Naive thymus-derived CD4-positive, alpha-beta T cell (primary cell): ENCODE measurements at regions not wholly inside any gene's neighbourhood (a gene's known extent, or its start where the extent isn't known, plus 50 kb on each side); places are given as distances from the start of the nearest gene placed in this dataset.

Experiments used
- ATAC-seq: fragments of 150-1000 bp; cut with Tn5 transposase; 2 replicates; pipeline ENCODE4 v1.10.0; 2021; ENCODE audit warnings: mild to moderate bottlenecking, moderate library complexity
- CTCF ChIA-PET: fragments of 350-600 bp; sonication (Branson Sonifier 250); formaldehyde crosslinking; loops from one replicate; lab custom pipeline; 2021; ENCODE audit warnings: antibody characterized with exemption; lab: Charles Lee
- POLR2A ChIA-PET: fragments of 350-600 bp; sonication (Branson Sonifier 250); formaldehyde crosslinking; loops from one replicate; lab custom pipeline; 2021; ENCODE audit warnings: antibody characterized with exemption, inconsistent platforms; lab: Charles Lee
- DNase-seq, 9 donors: peaks; one replicate each; pipeline versions ENCODE4 v3.0.0 to v3.0.0-alpha.2; 2020 to 2022; ENCODE audit warnings: mixed read lengths in 1 of 9
- H3K27ac ChIP-seq: one replicate; pipeline ENCODE4 v1.7.0; 2013; ENCODE audit warnings: mild to moderate bottlenecking, low read depth, low read length, moderate library complexity
- H3K27me3 ChIP-seq, 2 donors: one replicate each; pipeline ENCODE4 v1.7.0; 2013; ENCODE audit warnings: low read length in 2 of 2, mild to moderate bottlenecking in 2 of 2, moderate library complexity in 2 of 2; ENCODE audit not compliant: control insufficient read depth in 2 of 2, insufficient read depth in 2 of 2
- H3K36me3 ChIP-seq, 3 experiments: 1 replicate in 2 of 3; 2 replicates in 1 of 3; pipeline ENCODE4 v1.7.0; 2013; ENCODE audit warnings: low read length in 3 of 3, mild to moderate bottlenecking in 3 of 3, moderate library complexity in 1 of 3; ENCODE audit not compliant: insufficient read depth in 3 of 3, control insufficient read depth in 2 of 3
- H3K4me1 ChIP-seq, 2 donors: one replicate each; pipeline ENCODE4 v1.7.0; 2013; ENCODE audit warnings: low read length in 2 of 2, mild to moderate bottlenecking in 2 of 2, moderate library complexity in 1 of 2; ENCODE audit not compliant: control insufficient read depth in 2 of 2, insufficient read depth in 2 of 2
- H3K4me3 ChIP-seq: 2 replicates; pipeline ENCODE4 v1.7.0; 2013; ENCODE audit warnings: mild to moderate bottlenecking, low read length
- H3K9me3 ChIP-seq, 3 experiments: 1 replicate in 2 of 3; 2 replicates in 1 of 3; pipeline ENCODE4 v1.7.0; 2013; ENCODE audit warnings: low read length in 3 of 3; ENCODE audit not compliant: control insufficient read depth in 2 of 3
- H3K27ac Mint-ChIP-seq, 9 donors: one replicate each; pipeline ENCODE4 v1.8.0; 2020 to 2022; ENCODE audit warnings: mixed read lengths in 9 of 9, mild to moderate bottlenecking in 8 of 9, moderate library complexity in 5 of 9, inconsistent platforms in 2 of 9
- H3K27me3 Mint-ChIP-seq, 5 donors: one replicate each; pipeline ENCODE4 v1.8.0; 2021 to 2022; ENCODE audit warnings: mixed read lengths in 5 of 5, mild to moderate bottlenecking in 1 of 5
- H3K36me3 Mint-ChIP-seq, 5 donors: one replicate each; pipeline ENCODE4 v1.8.0; 2020 to 2022; ENCODE audit warnings: mixed read lengths in 5 of 5, mild to moderate bottlenecking in 3 of 5, inconsistent platforms in 1 of 5
- H3K4me1 Mint-ChIP-seq, 7 donors: one replicate each; pipeline ENCODE4 v1.8.0; 2020 to 2022; ENCODE audit warnings: mixed read lengths in 7 of 7, mild to moderate bottlenecking in 3 of 7, inconsistent platforms in 1 of 7
- H3K4me3 Mint-ChIP-seq, 10 donors: one replicate each; pipeline ENCODE4 v1.8.0; 2020 to 2022; ENCODE audit warnings: mild to moderate bottlenecking in 10 of 10, mixed read lengths in 10 of 10, moderate library complexity in 6 of 10, inconsistent platforms in 2 of 10
- H3K9me3 Mint-ChIP-seq, 11 donors: one replicate each; pipeline ENCODE4 v1.8.0; 2020 to 2022; ENCODE audit warnings: mixed read lengths in 11 of 11, mild to moderate bottlenecking in 4 of 11, inconsistent platforms in 1 of 11, moderate library complexity in 1 of 11
- intact Hi-C, 2 donors: fragments of 100-400 bp; cut with micrococcal nuclease; formaldehyde crosslinking; loops; one replicate each; pipeline ENCODE4 v1.15.1; 2023

GRCh38 chr12:115737895-115738294, 539.6 kb downstream of the MED13L start:
- H3K27me3 ChIP-seq, result no peaks in the 10 kb centered on the region
- H3K4me1 ChIP-seq, result no peaks in the 10 kb centered on the region
- Mint-ChIP-seq H3K4me1 (no peaks in the 10 kb centered on the region), H3K9me3 (peaks cover 0 to 6% (median 0%) of the 10 kb centered on the region in 11 donors), H3K27me3 (peaks cover 0 to 12% (median 0%) of the 10 kb centered on the region in 5 donors), H3K4me3 (no peak overlapping the region), H3K27ac (no peak overlapping the region), H3K36me3 (no peaks in the 10 kb centered on the region)
- H3K4me3 ChIP-seq, result no peak overlapping the region
- no peaks in the 10 kb centered on the region for H3K9me3 ChIP-seq
- no peak for DNase-seq
- ATAC-seq, result no peak
- no peaks in the 10 kb centered on the region for H3K36me3 ChIP-seq
- ChIA-PET POLR2A (no interaction called here), CTCF (no interaction called here)
- no peak overlapping the region for H3K27ac ChIP-seq
- intact Hi-C loops, result no loop called here

DNA sequence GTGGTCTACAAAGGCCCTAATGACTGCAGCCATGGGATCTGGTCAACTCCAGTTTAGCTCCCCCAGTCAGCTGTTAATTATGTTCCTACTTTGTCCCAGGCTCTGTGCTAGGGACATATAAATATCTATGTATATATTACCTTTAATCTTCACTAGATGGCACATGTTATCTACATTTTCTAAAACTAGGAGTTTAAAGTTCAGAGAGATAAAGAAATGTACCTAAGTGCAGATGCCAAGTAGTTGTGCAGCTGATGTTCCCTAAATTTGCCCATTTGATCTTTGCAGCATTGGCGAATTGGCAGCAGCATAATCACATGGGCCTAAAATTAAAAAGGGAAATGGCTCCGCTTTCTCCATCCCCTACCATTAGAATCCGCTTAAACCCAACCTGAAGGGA, 541.1 kb downstream of the MED13L start:
- Mint-ChIP-seq H3K4me3 (no peak overlapping the region), H3K27ac (no peak overlapping the region), H3K9me3 (peaks cover 0 to 10% (median under 1%) of the 10 kb centered on the region in 11 donors), H3K36me3 (peaks cover 0 to 1% (median 0%) of the 10 kb centered on the region in 5 donors), H3K4me1 (no peaks in the 10 kb centered on the region), H3K27me3 (peaks cover 0 to 9% (median 0%) of the 10 kb centered on the region in 5 donors)
- Histone ChIP-seq H3K4me3 (no peak overlapping the region), H3K9me3 (no peaks in the 10 kb centered on the region), H3K27ac (no peak overlapping the region), H3K36me3 (no peaks in the 10 kb centered on the region), H3K27me3 (no peaks in the 10 kb centered on the region), H3K4me1 (no peaks in the 10 kb centered on the region)
- no peak for DNase-seq
- ChIA-PET POLR2A (no interaction called here), CTCF (no interaction called here)
- no peak for ATAC-seq
- intact Hi-C loops, result no loop called here

DNA sequence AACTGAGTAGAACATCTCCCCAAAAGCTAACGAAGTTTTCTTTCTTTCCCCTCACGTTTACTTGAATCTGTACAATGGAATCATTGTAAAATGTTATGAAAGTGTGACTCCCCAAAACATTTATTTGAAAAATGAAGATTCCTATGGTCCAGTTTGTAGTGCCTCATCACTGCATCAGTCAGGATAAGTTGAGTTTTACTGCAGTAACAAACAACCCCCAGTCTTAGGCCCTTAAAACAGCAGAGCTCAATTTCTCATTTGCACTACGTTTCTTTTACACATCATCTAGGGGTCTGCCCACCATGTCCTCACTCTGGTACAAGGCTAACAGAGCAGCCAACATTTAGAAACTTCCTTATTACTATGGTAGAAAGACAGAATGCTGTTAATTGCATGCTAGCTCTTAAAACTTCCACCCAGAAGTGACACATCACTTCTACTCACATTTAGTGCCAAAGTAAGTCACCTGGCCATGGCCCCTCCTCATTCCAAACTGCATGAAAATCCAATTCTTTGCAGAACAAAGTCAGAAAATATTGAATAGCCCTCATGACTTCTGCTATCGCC, 546.4 kb downstream of the MED13L start:
- no peaks in the 10 kb centered on the region for H3K4me1 ChIP-seq
- intact Hi-C loops, result no loop called here
- CTCF ChIA-PET, result no interaction called here
- no peak overlapping the region for H3K27ac ChIP-seq
- Mint-ChIP-seq H3K9me3 (peaks cover 0 to 15% (median 3%) of the 10 kb centered on the region in 11 donors), H3K27me3 (peaks cover 0 to 10% (median 2%) of the 10 kb centered on the region in 5 donors), H3K27ac (no peak overlapping the region), H3K36me3 (peaks cover 0 to 6% (median 0%) of the 10 kb centered on the region in 5 donors), H3K4me3 (no peak overlapping the region), H3K4me1 (no peaks in the 10 kb centered on the region)
- DNase-seq (no peak), ATAC-seq (no peak)
- H3K36me3 ChIP-seq, result no peaks in the 10 kb centered on the region
- no peaks in the 10 kb centered on the region for H3K9me3 ChIP-seq
- H3K27me3 ChIP-seq, result no peaks in the 10 kb centered on the region
- POLR2A ChIA-PET, result no interaction called here
- H3K4me3 ChIP-seq, result no peak overlapping the region

DNA sequence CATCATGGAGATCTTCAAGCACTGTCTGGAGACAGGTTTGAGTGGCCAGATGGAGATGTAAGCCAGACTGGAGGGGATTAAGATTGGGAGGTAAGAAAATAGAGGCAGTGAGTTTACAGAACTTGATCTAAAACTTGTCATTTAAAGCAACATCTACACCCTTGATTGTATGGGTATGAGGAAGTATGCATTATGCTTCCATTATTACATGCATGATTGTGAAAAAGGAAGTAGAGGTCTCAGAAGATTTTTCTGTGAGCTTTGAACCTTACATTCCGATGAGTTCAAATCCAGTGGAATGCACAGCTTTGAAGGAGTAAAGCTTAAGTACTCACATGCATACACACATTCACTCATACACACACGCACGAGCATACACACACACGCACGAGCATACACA, 550.8 kb downstream of the MED13L start:
- ATAC-seq (no peak), DNase-seq (no peak)
- H3K4me1 ChIP-seq, result no peaks in the 10 kb centered on the region
- H3K4me3 Mint-ChIP-seq, result no peak overlapping the region
- H3K27ac ChIP-seq, result no peak overlapping the region
- H3K9me3 ChIP-seq, result no peaks in the 10 kb centered on the region
- H3K36me3 Mint-ChIP-seq, result peaks cover 0 to 6% (median 0%) of the 10 kb centered on the region in 5 donors
- POLR2A ChIA-PET, result no interaction called here
- H3K27me3 ChIP-seq, result no peaks in the 10 kb centered on the region
- no peaks in the 10 kb centered on the region for H3K4me1 Mint-ChIP-seq
- H3K27me3 Mint-ChIP-seq, result peaks cover 0 to 21% (median 2%) of the 10 kb centered on the region in 5 donors
- no peak overlapping the region for H3K27ac Mint-ChIP-seq
- intact Hi-C loops, result no loop called here
- H3K9me3 Mint-ChIP-seq, result peaks cover 0 to 17% (median 2%) of the 10 kb centered on the region in 11 donors
- H3K4me3 ChIP-seq, result no peak overlapping the region
- H3K36me3 ChIP-seq, result no peaks in the 10 kb centered on the region
- CTCF ChIA-PET, result no interaction called here

GRCh38 chr12:115722181-115722580, 555.3 kb downstream of the MED13L start:
- Mint-ChIP-seq H3K36me3 (no peaks in the 10 kb centered on the region), H3K27ac (no peak overlapping the region), H3K9me3 (peaks cover 0 to 7% (median 2%) of the 10 kb centered on the region in 11 donors), H3K27me3 (peaks cover 0 to 21% (median 0%) of the 10 kb centered on the region in 5 donors), H3K4me1 (no peaks in the 10 kb centered on the region), H3K4me3 (no peak overlapping the region)
- ATAC-seq (no peak), DNase-seq (no peak)
- CTCF ChIA-PET, result no interaction called here
- no peaks in the 10 kb centered on the region for H3K36me3 ChIP-seq
- POLR2A ChIA-PET, result no interaction called here
- no peak overlapping the region for H3K4me3 ChIP-seq
- no peaks in the 10 kb centered on the region for H3K4me1 ChIP-seq
- intact Hi-C loops, result no loop called here
- H3K27me3 ChIP-seq, result no peaks in the 10 kb centered on the region
- no peaks in the 10 kb centered on the region for H3K9me3 ChIP-seq
- H3K27ac ChIP-seq, result no peak overlapping the region

- intact Hi-C loops, result no loop called here
- DNase-seq, result no peak
- Histone ChIP-seq H3K4me3 (no peak overlapping the region), H3K27me3 (no peaks in the 10 kb centered on the region), H3K36me3 (no peaks in the 10 kb centered on the region), H3K27ac (no peak overlapping the region), H3K4me1 (no peaks in the 10 kb centered on the region), H3K9me3 (no peaks in the 10 kb centered on the region)
- Mint-ChIP-seq H3K27me3 (peaks cover 0 to 8% (median 4%) of the 10 kb centered on the region in 5 donors), H3K9me3 (peaks cover 0 to 6% (median 2%) of the 10 kb centered on the region in 11 donors), H3K27ac (no peak overlapping the region), H3K4me3 (no peak overlapping the region), H3K36me3 (no peaks in the 10 kb centered on the region), H3K4me1 (no peaks in the 10 kb centered on the region)
- POLR2A ChIA-PET, result no interaction called here
- CTCF ChIA-PET, result no interaction called here
- no peak for ATAC-seq
Observed at GRCh38 chr12:115716551-115716950, 560.9 kb downstream of the MED13L start.

DNA sequence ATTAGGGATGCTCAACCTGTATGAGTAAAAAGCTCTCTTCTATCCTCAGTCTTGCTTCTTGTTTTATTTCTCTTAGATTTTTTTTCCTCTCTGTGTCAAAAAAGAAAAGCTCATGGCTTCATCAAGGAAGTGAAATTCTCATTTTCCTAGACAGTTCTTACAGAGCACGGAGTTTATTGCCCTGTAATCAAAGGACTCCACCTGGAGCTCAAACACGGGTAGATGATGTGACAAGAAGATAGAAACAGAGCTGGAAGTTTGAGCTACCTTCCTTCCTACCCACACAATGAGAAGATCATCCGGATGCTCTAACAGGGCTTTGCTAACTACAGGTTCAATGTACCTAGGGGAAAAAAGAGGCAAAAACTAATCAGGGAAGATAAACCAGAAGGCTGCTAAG, 564.8 kb downstream of the MED13L start:
- intact Hi-C loops, result no loop called here
- DNase-seq (no peak), ATAC-seq (no peak)
- Histone ChIP-seq H3K36me3 (no peaks in the 10 kb centered on the region), H3K27ac (no peak overlapping the region), H3K4me3 (no peak overlapping the region), H3K9me3 (no peaks in the 10 kb centered on the region), H3K4me1 (no peaks in the 10 kb centered on the region), H3K27me3 (no peaks in the 10 kb centered on the region)
- no peaks in the 10 kb centered on the region for H3K36me3 Mint-ChIP-seq
- ChIA-PET CTCF (no interaction called here), POLR2A (no interaction called here)
- peaks cover 0 to 9% (median 0%) of the 10 kb centered on the region in 11 donors for H3K9me3 Mint-ChIP-seq
- no peak overlapping the region for H3K27ac Mint-ChIP-seq
- no peaks in the 10 kb centered on the region for H3K4me1 Mint-ChIP-seq
- no peak overlapping the region for H3K4me3 Mint-ChIP-seq
- H3K27me3 Mint-ChIP-seq, result peaks cover 0 to 8% (median 4%) of the 10 kb centered on the region in 5 donors
